SKM-1 treated with dmso at 0.1 percent for 144 hours (cell line): ENCODE measurements at regions not wholly inside any gene's neighbourhood (a gene's known extent, or its start where the extent isn't known, plus 50 kb on each side); places are given as distances from the start of the nearest gene placed in this dataset.

ENCODE experiments used
- DNase-seq: peaks from one replicate; lab custom pipeline; 2025; ENCODE audit not compliant: unreplicated experiment; lab: John Stamatoyannopoulos, UW

DNA sequence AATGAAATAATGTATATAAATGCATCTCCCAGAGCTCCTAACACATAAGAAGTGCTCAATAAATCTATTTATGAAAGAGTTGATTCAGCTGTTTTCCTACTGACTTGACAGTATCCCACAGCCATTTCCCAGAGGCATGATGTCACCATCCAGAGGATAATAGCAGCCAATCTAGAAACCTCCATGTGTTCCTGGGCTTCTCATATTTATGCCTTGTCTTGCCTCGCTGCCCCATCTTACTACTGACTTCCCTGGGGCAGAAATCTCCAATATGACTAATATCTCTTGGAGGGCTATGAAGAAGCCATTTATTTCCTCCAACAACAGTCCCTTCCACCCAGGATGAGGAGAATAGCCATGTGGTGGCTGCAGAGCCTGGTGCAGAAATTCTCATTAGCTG is 115.4 kb upstream of the NAV2 start:
- DNase-seq: no peak

DNA sequence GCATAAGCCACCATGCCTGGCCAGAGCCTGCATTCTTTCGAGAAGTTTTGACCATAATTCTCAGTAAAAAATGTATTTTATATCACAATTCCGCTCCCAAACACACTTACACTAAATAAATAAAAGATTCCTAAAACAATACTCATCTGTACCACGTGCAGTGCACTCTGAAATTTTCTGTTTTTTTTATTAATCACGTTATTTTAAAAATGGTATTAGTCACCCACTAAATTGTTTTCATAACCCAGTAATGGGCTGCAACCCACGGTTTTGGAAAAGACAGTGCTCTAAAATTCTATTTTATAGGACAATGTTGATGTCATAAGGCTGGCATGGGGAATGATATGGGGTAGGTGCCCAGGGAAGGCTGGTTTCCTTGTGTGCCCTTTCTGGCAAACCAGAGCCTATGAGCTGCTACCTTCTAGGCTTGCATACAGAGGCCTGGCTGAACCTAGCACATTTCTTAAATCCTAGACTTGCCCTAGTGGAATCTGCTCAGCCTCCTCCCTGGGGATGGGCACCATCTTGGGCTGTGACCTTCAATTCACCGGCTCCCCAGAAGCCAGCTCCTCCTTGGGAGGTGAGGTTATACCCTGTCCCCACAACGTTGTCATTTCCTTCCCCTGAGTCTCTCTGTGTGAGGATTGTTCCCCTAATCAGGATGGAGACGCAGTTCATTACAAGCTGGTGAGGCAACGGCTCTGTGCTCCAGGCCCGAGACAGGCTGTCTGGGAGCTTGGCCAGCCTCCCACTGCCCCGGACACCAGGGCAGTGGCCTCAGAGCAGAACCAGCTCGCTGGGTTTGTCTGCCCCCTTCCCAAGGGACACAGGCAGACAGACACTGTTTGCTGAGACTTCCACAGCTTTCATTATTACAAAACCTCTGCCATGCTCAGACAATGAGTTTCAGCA is 116.5 kb upstream of the NAV2 start:
- DNase-seq: no peak

DNA sequence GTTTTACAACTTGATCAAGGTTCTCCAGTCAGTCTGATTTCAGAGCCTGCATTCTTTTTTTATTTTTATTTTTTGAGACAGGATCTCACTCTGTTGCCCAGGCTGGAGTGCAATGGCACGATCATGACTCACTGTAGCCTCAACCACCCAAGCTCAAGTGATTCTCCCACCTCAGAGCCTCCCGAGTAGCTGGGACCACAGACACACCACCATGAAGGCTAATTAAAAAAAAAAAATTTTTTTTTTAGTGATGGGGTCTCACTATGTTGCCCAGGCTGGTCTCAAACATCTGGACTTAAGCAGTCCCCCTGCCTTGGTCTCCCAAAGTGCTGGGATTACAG is 117.2 kb upstream of the NAV2 start:
- DNase-seq: no peak

DNA sequence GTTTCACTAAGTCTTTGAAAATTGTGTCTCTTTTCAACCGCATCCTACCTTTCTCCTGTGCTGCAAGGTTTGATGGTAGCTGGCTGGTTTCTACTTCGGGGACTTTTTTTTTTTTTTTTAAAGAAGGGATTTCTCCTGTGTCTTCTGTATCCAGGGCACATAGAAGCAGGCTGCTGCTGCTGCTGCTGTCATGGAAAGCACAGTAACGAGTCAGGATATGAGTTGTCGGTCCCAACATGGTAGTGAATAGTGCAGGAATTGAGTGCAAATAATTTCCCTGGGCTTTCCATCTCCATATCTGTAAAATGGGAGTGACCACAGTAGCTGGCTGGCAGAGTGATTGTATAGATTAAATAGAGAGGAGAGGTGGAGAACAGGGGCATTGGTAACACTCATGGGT is 118.3 kb upstream of the NAV2 start:
- no peak for DNase-seq

DNA sequence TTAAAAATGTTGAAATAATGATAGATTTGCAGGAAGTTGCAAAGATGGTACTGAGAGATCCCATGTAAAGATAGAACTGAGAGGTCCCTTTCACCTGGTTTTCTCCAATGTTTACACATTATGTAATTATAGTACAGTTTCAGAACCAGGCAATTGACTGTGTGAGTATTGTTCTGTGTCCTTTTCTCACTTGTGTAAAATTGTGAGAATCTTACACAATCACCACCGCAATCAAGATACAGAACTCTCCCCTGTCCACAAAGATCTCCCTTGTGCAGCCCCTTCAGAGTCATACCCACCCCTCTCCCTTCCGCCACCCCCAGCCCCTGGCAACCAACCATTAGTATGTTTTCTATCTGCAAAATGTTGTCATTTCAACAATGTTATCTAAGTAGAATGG is 119.8 kb upstream of the NAV2 start:
- DNase-seq: no peak

DNA sequence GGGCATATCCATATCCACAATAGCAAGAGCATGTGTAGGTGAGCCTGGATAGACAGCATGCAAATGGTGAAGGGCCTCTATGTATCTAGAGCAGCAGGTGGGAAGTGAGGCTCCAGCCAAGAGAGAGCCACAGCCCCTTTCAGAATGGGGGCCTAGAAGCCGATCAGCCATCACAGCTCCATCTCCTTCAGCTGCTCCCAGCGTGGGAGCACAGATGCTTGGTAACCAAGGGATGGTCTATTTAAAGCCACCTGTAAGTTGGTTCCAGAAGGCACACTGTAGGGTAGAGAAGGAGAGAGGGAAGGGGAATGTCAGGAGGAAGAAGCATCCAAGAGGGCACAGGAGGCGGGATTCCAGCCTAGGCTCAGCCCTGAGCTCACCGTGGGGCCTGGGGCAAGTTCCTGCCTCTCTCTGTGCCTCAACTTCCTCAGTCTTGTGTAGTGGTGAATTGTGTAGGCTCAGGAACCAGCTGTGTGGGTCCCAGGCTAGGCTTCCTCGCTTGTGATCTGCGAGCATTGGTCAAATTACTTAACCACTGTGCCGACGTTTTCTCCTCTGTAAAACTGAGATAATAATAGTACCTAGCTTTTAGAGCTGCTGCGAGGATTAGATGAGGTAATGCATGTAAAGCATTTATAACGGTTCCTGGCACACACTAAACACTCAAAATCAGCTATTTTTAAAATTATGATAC is 122.9 kb upstream of the NAV2 start:
- no peak for DNase-seq

DNA sequence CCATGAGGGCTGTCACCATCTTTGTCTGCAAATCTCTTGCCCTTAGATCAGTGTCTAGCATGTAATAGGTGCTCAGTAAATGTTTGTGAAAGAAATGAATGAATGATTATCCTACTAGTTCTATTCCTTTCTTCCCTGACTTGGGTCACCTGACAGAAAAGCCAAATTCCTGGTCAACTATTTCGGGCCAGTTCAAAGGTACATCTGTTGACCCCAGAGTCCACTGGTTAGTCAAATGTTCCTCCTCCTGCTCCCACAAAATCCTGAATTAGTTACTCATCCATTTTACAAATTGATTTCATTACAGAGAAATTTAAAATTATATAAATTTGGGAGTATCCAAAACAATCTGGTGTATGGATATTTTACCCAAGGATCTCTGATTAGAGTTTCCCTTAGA is 124.7 kb upstream of the NAV2 start:
- no peak for DNase-seq

DNA sequence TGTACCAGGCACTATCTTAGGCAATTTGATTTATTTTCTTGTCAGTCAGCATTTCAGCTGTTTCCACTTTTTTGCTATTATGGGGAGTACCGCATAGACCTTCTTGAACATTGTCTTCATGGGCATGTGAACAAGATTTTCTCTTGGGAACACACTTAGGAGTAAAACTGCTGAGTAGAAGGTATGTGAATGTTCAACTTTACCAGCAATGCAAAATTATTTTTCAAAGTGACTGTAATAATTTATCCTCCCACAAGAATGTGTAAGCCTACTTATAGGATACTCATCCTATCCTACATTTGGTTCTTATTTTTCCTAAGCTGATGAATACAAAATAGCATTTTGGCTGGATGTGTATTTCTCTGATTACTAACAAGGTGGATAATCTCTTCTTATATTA is 132.0 kb upstream of the NAV2 start:
- no peak for DNase-seq

DNA sequence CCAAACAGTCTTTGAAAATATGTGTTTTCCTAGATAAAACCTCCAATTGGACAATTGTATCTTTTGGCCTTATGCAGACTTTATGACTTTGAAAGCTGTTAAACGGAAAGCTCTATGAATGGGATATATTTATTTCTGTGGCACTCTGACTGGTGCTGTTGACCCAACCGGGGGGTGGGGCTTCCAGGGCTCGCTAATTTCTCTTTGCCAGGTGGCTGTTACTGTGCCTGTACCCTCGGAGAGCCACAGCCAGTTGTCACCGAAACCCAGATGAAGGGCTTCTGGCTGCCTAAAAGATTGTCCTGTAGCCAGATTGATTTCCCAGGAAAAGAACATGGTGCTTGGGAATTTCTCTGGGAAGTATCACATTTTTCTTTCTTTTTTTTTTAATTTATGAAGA is 132.7 kb upstream of the NAV2 start:
- no peak for DNase-seq

DNA sequence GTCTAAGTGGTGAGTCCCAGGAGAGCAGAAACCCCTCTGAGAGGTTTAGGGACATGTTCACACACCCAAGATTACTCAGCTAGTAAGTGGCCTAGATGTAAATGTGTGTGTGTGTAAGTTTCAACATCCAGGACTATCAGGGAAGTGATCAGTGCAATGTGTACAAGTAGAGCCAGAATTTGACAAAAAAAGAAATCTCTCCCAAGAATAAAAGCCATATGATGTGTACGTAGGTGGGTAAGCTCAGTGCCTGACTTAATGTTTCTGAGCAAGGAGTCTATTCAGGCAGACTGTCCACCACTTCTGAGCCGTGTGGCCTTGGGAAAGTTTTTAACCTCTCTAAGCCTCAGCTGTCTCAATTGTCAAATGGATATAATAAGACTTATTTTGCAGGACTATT is 133.8 kb upstream of the NAV2 start:
- DNase-seq: no peak

DNA sequence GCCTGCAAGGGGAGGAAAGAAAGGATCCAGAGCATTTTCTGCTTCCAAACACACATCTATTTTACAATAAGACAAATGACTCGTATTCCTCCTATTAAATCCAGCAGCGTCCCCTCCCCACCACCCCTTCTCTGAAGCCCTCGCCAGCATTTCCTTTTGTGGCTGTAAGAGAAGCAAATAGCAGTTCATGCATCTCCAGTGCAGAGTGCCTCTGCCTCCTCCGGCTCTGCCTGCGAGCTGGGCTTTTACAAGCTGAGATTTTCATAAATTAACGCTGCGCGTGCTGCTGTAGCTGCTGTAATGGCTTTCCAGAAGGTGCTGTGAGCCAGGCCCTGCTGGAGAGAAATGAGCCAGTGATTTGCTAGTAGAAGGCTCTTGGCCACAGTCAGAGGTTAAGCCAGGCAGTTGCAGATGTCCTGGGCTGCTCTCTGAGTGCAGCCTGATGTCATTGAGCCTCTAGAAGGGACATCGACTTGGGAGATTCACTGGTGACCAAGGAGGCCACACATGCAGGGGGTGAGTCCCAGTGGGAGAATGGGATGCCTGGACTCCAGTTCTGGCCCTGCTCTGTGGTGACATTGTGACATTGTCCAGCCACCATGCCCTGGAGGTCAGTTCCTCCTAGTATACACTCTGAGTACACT is 134.5 kb upstream of the NAV2 start:
- DNase-seq: no peak

DNA sequence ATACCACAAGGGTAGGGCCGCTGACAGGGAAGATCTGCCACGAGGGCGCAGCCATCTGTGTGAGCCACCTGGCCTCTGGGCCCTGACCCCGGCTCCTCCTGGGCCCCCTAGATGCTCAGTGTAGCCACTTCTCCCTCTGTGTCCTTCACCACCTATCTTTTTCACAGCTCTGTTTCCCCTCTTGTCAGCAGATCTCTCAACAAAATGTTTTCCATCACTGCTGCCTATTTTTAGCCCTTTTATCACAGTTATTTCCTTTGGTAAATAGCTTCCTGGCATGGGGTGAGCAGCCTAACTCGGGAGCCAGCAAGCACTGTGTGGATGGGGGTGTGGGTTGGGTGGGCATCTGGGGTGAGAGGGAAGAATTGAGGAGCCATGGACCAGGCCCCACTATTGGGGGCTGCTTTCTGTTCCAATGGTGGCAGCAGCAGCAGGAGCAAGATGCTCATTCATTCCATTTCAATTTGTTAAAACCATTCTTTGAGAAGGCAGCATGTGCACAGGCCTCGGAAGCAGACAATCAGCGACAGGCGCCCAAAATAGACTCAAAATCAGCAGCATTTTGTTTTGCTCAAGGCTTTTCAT is 135.2 kb upstream of the NAV2 start:
- DNase-seq: no peak

DNA sequence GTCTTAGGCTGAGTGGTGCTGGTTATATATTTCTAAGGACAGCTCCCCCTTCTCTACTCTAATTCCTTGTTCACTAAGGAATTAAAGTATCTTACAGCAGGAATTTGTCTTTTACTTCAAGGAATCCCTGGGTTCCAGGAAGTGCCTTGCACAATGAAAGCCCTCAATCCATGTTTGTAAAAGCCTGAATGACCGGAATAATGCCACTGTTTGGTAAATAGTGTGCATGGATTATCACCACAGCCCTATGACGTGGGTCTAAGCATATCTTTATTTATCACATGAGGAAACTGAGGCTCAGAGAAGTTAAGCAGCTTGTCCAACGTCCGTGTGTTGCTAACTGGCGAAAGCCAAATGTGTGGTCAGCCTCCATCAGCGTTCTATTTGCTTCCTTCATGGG is 135.7 kb upstream of the NAV2 start:
- DNase-seq: no peak

DNA sequence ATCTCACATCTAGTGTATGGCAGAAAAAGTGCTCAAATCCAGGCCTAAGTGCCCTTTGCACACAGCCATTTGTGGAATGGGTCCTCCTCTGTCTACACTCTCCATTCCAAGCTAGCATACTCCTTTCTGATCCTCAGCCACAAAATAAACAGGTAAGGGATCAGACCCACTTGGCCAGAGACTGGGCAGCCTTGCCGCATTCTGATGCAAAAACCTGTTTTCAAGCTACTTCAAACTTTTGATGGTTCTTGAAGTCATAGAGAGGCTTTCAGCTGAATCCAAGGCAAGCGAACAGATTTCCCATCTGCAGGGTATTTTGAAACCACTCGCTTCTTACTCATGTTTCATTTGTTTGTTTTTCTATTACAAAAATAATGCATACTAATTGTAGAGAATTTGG is 136.6 kb upstream of the NAV2 start:
- no peak for DNase-seq

DNA sequence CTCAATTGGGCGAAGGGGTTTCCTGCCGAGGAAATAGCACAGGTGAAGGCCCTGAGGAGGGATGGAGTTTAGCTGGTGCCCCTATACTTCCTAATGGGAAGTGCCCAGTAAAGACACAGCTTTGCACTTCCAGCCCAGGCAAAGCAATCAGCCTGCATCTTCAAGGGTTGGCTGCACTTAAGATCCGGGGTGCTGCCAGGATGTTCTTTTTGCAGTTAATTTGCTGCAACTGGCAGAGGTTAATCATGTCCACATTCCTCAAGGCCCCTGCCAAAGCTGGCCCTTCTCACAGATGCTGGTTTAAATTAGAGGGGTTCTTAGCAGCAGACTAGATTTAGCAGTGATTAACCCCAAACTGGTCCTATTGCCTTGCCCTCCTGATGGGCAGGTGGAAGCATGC is 137.7 kb upstream of the NAV2 start:
- no peak for DNase-seq

DNA sequence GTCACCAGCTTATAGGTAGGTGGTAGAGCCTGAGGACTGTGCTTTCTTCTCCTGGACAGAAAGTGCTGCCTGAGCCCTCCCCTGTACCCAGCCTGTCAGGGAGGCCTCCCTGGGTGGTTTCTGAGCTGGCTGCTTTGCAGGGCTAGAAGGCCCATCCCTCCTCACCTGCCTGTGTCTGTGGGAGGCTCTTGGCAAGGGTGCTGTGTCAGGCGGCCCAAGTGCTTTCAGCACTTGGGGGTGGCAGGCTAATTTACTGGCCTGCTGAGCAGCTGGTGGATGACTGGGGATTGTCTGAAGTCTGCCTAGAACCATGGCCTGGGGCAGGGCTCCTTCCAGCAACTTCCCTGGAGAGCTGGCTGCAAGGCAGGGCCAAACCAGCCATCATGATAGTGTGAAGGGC is 139.0 kb upstream of the NAV2 start:
- no peak for DNase-seq

DNA sequence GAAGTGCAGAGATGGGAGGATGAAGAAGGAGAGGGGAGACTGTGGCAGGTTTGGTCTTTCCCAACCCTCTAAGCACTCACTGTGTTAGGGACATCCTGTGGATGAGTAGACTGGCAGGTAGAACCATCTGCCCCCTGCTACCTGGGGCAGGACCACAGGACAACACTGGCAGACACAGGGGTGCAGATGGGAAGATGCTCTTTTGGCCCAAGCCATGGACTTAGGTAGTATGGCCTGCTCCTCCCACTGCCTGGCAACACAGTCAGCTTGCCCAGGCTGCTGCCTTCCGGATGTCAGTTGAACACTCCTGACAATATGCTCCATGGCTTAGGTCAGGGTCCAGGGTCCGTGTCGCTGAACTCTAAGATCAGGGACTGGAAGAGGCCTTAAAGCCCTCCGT is 140.7 kb upstream of the NAV2 start:
- no peak for DNase-seq

DNA sequence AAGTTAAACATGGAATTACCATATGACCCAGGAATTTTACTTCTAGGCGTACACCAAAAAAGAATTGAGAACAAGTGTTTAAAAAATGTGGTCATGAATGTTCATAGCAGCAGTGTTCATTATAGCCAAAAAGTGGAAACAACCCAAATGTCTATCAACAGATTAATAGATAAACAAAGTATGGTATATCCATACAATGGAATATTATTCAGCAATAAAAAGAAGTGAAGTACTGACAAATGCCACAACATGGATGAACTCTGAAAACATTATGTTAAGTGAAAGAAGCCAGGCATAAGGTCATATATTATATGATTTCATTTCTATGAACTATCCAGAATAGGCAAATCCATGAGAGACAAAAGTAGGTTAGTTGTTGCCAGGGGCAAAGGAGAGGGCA is 141.7 kb upstream of the NAV2 start:
- no peak for DNase-seq

DNA sequence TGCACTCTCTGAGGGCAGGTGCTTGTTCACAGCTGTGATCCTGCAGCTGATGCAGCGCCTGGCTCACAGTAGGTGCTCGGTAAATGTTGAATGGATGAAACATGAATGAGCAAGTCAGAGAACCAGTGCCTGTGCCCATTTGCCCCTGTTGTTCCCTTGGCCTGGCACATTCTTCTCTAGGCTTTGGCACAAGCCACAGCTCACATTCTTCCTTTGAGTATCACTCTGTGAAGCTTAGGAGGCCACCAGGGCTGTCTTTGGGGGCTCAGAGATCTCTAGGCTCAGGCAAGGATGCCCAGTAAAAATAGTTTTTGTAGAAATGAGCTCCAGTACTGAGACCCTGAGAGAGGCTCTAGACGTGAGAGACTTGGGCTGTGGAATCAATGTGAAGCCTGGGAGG is 144.6 kb upstream of the NAV2 start:
- DNase-seq: no peak

DNA sequence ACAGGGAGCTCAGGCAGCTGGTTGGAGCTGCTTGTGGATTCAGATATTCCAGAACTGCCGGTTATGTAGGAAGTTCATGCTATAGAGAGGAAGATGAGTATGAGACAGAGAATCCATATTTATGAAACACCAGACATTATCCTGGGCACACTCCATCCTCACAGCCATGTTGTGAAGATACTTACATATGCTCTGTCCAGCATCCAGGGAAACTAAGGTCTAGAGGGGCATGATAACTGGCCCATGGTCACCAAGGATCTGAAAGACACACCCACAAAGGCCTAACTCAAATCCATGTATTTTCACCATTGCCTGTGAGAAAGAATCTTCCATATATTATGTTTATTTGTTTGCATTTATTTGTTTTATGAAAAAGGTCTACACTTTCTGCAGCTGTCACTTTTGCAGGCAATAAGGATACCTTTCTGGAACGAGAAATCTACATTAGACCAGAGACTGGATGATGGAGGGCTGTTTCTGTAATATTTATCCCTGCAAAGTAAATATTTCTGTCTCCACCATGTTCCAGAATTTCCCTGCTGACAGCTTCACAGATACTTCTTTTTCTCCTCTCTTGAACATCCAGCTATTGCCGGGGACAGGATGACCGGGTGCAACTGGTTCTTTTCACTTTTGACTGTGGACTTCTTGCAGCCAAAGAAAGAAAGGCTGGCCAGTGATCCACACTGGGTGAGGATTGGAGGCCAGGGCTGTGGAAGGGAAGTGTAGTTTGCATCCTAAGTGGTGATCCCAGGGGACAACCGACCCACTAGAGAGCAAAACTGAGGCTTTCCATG is 145.9 kb upstream of the NAV2 start:
- DNase-seq: no peak

DNA sequence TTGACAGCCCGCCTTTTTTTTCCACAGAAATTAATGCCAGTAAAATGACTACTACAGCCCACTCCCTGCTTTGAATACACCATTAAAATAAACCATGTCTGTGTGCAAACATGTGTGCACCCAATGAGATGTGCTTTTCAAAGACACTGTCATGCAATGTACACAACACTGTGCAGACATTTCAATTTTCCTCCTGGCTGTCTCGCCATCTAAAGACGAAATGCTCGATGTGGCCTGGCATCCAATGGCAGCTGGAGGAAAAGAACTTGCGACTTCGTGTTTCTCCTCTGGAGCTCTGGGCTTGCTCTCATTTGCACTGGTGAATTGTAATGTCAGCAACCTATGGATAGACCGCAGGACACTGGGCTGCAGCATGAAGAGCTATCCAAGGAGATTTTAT is 147.0 kb upstream of the NAV2 start:
- no peak for DNase-seq
